Activated naive CD8-positive, alpha-beta T cell treated with anti-CD3 and anti-CD28 coated beads, Interleukin-2, amount 50 U/mL, for 16 hours (primary cell): ENCODE measurements at regions not wholly inside any gene's neighbourhood (a gene's known extent, or its start where the extent isn't known, plus 50 kb on each side); places are given as distances from the start of the nearest gene placed in this dataset.

Experiments used
- DNase-seq: peaks from one replicate; pipeline ENCODE4 v3.0.0-alpha.2; 2020; ENCODE audit warnings: low read depth, low spot score

- no peak for DNase-seq
These were observed 477.6 kb upstream of the USP24 start for GRCh38 chr1:55692726-55693125.

GRCh38 chr1:55690366-55690765 is 475.2 kb upstream of the USP24 start:
- no peak for DNase-seq

- no peak for DNase-seq
These were observed 474.6 kb upstream of the USP24 start for GRCh38 chr1:55689800-55690199.

DNA sequence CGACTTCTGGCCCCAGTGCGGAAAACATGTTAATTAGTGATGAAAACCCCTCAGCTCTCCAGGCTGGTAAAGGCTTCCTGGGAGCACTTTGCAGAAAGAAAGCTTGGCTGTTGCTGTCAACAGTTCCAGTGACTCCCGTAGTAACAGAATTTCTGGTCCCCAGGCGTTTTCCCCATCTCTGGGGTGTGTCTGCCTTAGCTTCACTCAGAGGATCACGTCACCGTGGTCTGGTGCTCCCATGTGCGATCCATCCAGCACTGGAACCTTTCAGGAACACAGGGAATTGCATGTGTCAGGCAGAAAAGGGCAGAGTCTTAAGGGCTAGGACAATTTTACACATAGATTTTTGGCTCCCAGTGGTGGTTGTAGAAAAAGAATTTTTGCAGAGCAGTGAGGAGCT is 470.4 kb upstream of the USP24 start:
- no peak for DNase-seq

DNA sequence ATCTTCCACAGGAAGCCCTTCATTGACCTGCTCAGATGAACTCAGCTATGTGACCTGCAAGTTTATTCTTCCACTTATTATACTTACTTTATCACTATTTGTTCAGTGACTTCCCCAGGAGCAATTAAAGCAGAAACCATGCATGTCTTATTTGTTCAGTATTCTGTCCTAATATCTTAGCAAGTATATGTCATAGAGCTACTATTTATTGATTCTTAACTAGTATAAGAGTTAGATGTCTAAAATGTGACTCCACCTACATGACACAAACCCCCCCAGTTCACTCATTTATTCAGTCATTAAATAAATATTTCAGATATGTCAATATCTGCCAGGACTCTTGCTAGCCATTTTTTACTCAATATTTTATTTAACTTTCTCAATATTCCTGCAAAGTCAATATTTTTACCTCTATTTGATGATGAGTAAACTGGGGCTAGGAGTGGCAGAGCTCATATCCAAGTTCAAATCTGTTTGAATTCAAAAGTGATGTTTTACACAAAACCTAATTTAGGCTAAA is 469.0 kb upstream of the USP24 start:
- no peak for DNase-seq

- no peak for DNase-seq
These were observed 467.0 kb upstream of the USP24 start for GRCh38 chr1:55682198-55682597.

DNA sequence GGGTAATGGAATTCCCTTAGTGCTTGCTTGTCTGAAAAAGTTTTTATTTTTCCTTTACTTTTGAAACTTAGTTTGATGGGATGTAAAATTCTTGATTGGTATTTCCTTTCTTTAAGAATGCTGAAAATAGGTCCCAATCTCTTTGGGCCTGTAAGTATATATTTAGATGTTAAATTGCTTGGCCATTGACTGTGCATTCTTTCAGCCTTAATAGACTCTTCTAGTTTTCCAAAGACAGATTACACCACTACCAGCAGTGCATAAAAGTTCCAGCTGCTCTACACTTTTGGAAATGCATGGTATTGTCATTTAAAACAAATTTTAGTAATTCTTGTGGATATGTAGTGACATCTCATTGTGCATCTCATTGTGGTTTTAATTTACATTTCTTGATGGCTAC is 464.8 kb upstream of the USP24 start:
- no peak for DNase-seq

- DNase-seq: no peak
These were observed 458.3 kb upstream of the USP24 start for GRCh38 chr1:55673416-55673815.

- DNase-seq: no peak
These were observed 455.3 kb upstream of the USP24 start for GRCh38 chr1:55670331-55671082.

GRCh38 chr1:55669293-55669692 is 454.1 kb upstream of the USP24 start:
- DNase-seq: no peak

DNA sequence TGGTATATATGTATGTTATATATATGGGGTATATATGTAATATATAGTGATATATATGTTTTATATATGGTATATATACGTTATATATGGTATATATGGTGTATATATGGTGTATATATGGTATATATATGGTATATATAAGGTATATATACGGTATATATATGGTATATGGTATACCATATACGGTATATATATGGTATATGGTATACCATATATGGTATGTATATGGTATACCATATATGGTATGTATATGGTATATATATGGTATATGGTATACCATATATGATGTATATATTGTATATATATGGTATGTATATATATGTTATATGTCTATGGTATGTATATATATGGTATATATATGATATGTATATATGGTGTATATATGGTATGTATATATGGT is 447.7 kb upstream of the USP24 start:
- no peak for DNase-seq

GRCh38 chr1:55658917-55659316 is 443.8 kb upstream of the USP24 start:
- no peak for DNase-seq

DNA sequence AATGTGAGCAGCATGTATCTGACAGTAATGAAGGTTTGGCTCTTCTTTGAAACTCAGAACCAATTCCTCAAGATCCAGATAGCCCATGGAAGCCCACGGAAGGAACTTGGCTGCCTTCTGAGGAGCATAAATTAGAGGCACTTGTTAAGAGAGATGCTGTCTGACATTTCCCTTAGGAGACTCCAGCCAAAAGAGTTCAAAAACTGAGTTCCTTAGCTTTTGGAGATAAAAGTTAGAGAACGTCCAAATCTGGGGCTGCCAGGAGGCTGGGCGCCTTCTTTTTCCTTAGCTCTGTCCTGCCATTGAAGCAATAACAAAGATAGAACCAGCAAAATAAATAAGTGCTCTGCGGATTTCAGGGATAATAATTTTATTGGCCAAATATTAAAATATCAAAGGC is 439.6 kb upstream of the USP24 start:
- DNase-seq: no peak

- no peak for DNase-seq
These were observed 439.0 kb upstream of the USP24 start for GRCh38 chr1:55654171-55654570.

GRCh38 chr1:55650444-55650843 is 435.3 kb upstream of the USP24 start:
- DNase-seq: no peak

DNA sequence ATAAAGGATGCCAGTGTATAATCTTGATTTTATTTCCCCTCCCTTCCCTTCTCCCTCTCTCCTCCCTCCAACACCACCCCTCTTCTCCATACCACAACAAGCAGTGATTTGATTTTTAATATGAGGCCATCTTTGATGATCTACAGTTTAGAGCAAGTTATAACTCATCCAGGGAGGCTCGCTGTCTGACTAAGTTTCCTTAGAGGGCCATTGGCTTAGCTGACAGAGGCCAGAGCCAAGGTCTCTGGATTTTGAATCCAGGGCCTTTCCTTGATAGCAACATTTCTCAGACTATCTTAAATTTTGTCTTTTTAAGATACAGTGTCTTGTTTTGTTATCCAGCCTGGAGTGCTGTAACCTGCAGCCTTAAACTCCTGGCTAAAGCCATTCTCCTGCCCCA is 431.0 kb upstream of the USP24 start:
- no peak for DNase-seq

GRCh38 chr1:55645270-55645669 is 430.1 kb upstream of the USP24 start:
- DNase-seq: no peak

- DNase-seq: no peak
These were observed 426.8 kb upstream of the USP24 start for GRCh38 chr1:55641947-55642346.

DNA sequence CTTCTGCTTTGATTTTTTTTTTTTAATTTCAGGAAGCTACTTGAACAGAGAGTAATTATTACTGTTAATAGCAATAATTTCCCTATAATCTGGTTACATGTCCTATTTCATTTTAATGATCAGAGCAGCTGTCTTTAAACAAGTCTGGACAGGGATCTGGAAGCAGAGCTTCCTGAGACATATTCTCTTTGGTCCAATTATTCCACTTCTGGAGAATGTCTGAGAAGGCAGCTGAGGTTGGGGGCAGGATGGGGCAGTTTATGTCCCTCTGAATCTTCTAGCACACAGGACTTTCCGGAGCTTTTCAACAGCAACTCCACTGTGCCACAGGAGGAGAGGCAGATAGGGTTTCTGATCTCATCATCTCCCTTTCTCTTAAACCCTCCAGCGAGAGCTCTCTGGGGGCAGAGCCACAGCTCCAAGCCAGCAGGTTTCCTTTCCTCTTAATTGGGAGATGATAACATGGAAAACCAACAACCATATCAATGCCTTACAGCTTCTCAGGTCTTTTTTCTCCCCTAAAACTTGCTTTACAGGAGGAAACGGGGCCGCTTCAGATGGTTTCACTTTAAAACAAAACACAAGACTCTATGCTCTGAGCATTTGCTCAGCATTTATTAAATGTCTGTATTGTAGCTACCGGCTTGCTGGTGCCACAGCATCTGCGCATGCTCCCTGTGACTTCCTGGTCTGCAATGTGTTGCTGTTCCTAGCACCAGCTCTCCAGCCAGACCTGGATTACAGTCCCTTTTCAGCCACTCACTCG is 425.7 kb upstream of the USP24 start:
- DNase-seq: no peak

- no peak for DNase-seq
These were observed 424.4 kb upstream of the USP24 start for GRCh38 chr1:55639526-55639925.

DNA sequence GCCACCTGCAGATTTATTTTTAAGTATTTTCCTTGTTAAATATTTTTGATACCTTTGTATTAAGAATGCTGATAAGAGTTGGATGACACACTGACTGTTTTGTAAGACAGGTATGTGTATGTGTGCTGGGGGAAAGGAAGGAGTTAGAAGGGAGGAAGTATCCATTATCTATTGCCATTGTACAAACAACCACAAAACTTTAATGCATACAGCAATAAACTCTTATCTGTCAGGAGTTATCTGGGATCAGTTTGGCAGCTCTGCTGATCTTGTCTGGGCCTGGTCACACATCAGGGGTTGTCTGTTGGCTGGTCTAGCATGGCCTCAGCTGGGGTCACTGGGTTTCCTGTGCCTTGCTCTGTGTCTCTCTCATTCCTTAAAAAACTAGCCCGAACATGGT is 423.9 kb upstream of the USP24 start:
- no peak for DNase-seq

DNA sequence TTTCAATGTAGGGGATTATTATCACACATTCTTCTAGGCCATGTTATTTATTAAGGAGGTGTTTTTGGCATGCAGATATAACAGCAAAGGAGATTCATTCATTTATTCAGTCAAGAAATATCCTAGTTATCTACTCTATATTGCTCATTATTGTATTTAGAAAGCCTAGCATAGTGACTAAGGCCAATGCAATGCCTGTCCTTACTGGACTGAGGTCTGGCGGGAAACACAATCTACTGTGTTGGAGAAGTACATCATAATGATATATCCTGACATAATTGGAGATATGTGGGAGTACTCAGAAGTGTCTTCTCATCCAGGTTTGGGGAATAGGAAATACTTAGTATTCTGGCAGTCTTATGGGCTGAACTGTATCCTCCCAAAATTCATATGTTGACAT is 421.5 kb upstream of the USP24 start:
- no peak for DNase-seq

GRCh38 chr1:55635856-55636255 is 420.7 kb upstream of the USP24 start:
- no peak for DNase-seq
